Subcutaneous abdominal adipose tissue (tissue), 5 donors: ENCODE measurements at regions not wholly inside any gene's neighbourhood (a gene's known extent, or its start where the extent isn't known, plus 50 kb on each side); places are given as distances from the start of the nearest gene placed in this dataset.
A peak's percentile ranks its signal among the peaks of the same experiment; 100 is the strongest.

Experiments used
- H3K27ac ChIP-seq: one replicate; pipeline ENCODE4 v1.7.0; 2013; ENCODE audit warnings: low read depth, mild to moderate bottlenecking, inconsistent platforms, low read length, moderate library complexity
- H3K27me3 ChIP-seq, 5 donors: one replicate each; pipeline ENCODE4 v1.7.0; 2013; ENCODE audit warnings: low read length in 5 of 5, inconsistent platforms in 1 of 5; ENCODE audit not compliant: control insufficient read depth in 5 of 5, insufficient read depth in 4 of 5
- H3K36me3 ChIP-seq, 5 donors: one replicate each; pipeline ENCODE4 v1.7.0; 2013; ENCODE audit warnings: low read length in 5 of 5; ENCODE audit not compliant: control insufficient read depth in 5 of 5, insufficient read depth in 5 of 5
- H3K4me1 ChIP-seq, 5 donors: one replicate each; pipeline ENCODE4 v1.7.0; 2013; ENCODE audit warnings: low read length in 5 of 5, mild to moderate bottlenecking in 3 of 5, moderate library complexity in 1 of 5; ENCODE audit not compliant: control insufficient read depth in 5 of 5, insufficient read depth in 5 of 5
- H3K4me3 ChIP-seq, 5 donors: one replicate each; pipeline ENCODE4 v1.7.0; 2013; ENCODE audit warnings: low read length in 5 of 5, low read depth in 1 of 5
- H3K9ac ChIP-seq, 5 donors: one replicate each; pipeline ENCODE4 v1.7.0; 2013; ENCODE audit warnings: low read length in 5 of 5, mild to moderate bottlenecking in 4 of 5, moderate library complexity in 3 of 5
- H3K9me3 ChIP-seq, 5 donors: one replicate each; pipeline ENCODE4 v1.7.0; 2013; ENCODE audit warnings: low read length in 5 of 5; ENCODE audit not compliant: control insufficient read depth in 5 of 5
- donor health status: healthy.
- donor health status: healthy.
- donor health status: healthy.
- donor health status: healthy.
- donor health status: healthy.

GRCh38 chr17:53176629-53177028 is 646.1 kb upstream of the KIF2B start:
- H3K36me3 ChIP-seq, result no peaks in the 10 kb centered on the region
- no peak overlapping the region for H3K27ac ChIP-seq
- H3K4me3 ChIP-seq, result no peak overlapping the region
- no peaks in the 10 kb centered on the region for H3K4me1 ChIP-seq
- H3K9ac ChIP-seq, result no peak overlapping the region
- H3K27me3 ChIP-seq, result no peaks in the 10 kb centered on the region
- peaks cover 0 to 7% (median 0%) of the 10 kb centered on the region in 5 donors for H3K9me3 ChIP-seq

GRCh38 chr17:53168413-53168812 is 654.3 kb upstream of the KIF2B start:
- Histone ChIP-seq H3K4me3 (no peak overlapping the region), H3K4me1 (no peaks in the 10 kb centered on the region), H3K9ac (no peak overlapping the region), H3K27ac (no peak overlapping the region), H3K27me3 (no peaks in the 10 kb centered on the region), H3K36me3 (no peaks in the 10 kb centered on the region), H3K9me3 (no peaks in the 10 kb centered on the region)

- Histone ChIP-seq H3K4me1 (no peaks in the 10 kb centered on the region), H3K4me3 (no peak overlapping the region), H3K27ac (no peak overlapping the region), H3K36me3 (no peaks in the 10 kb centered on the region), H3K27me3 (no peaks in the 10 kb centered on the region), H3K9ac (no peak overlapping the region), H3K9me3 (no peaks in the 10 kb centered on the region)
Measured at GRCh38 chr17:53166731-53167130, 656.0 kb upstream of the KIF2B start.

- H3K9me3 ChIP-seq, result no peaks in the 10 kb centered on the region
- H3K27me3 ChIP-seq, result no peaks in the 10 kb centered on the region
- H3K4me3 ChIP-seq, result no peak overlapping the region
- no peak overlapping the region for H3K9ac ChIP-seq
- no peaks in the 10 kb centered on the region for H3K36me3 ChIP-seq
- no peaks in the 10 kb centered on the region for H3K4me1 ChIP-seq
- no peak overlapping the region for H3K27ac ChIP-seq
Measured at GRCh38 chr17:53150101-53150698, 672.5 kb upstream of the KIF2B start.

- H3K27me3 ChIP-seq, result no peaks in the 10 kb centered on the region
- no peaks in the 10 kb centered on the region for H3K36me3 ChIP-seq
- no peak overlapping the region for H3K9ac ChIP-seq
- H3K9me3 ChIP-seq, result no peaks in the 10 kb centered on the region
- no peak overlapping the region for H3K4me3 ChIP-seq
- H3K27ac ChIP-seq, result no peak overlapping the region
- no peaks in the 10 kb centered on the region for H3K4me1 ChIP-seq
Measured at GRCh38 chr17:53149316-53149715, 673.4 kb upstream of the KIF2B start.

GRCh38 chr17:53148058-53148457 is 674.7 kb upstream of the KIF2B start:
- no peaks in the 10 kb centered on the region for H3K27me3 ChIP-seq
- no peak overlapping the region for H3K27ac ChIP-seq
- H3K9ac ChIP-seq, result no peak overlapping the region
- no peaks in the 10 kb centered on the region for H3K9me3 ChIP-seq
- H3K36me3 ChIP-seq, result no peaks in the 10 kb centered on the region
- peaks cover 0 to 3% (median under 1%) of the 10 kb centered on the region in 5 donors for H3K4me1 ChIP-seq
- no peak overlapping the region for H3K4me3 ChIP-seq

- Histone ChIP-seq H3K9ac (no peak overlapping the region), H3K9me3 (no peaks in the 10 kb centered on the region), H3K4me1 (peaks cover 0 to 14% (median 10%) of the 10 kb centered on the region in 5 donors), H3K27me3 (no peaks in the 10 kb centered on the region), H3K36me3 (no peaks in the 10 kb centered on the region), H3K4me3 (peak overlapping the region in 2 of 5 donors; percentile 9 to 29), H3K27ac (no peak overlapping the region)
Measured at GRCh38 chr17:53142890-53143289, 679.8 kb upstream of the KIF2B start.

- no peak overlapping the region for H3K4me3 ChIP-seq
- no peaks in the 10 kb centered on the region for H3K27me3 ChIP-seq
- H3K9ac ChIP-seq, result no peak overlapping the region
- no peak overlapping the region for H3K27ac ChIP-seq
- H3K9me3 ChIP-seq, result no peaks in the 10 kb centered on the region
- H3K36me3 ChIP-seq, result no peaks in the 10 kb centered on the region
- H3K4me1 ChIP-seq, result peaks cover 0 to 25% (median 22%) of the 10 kb centered on the region in 5 donors
Measured at GRCh38 chr17:53141731-53142130, 681.0 kb upstream of the KIF2B start.

- Histone ChIP-seq H3K9ac (no peak overlapping the region), H3K4me1 (peaks cover 0 to 30% (median 26%) of the 10 kb centered on the region in 5 donors), H3K27ac (no peak overlapping the region), H3K9me3 (no peaks in the 10 kb centered on the region), H3K4me3 (no peak overlapping the region), H3K36me3 (no peaks in the 10 kb centered on the region), H3K27me3 (no peaks in the 10 kb centered on the region)
Measured at GRCh38 chr17:53141280-53141679, 681.4 kb upstream of the KIF2B start.

GRCh38 chr17:53137869-53138268 is 684.9 kb upstream of the KIF2B start:
- H3K9me3 ChIP-seq, result no peaks in the 10 kb centered on the region
- H3K4me3 ChIP-seq, result no peak overlapping the region
- H3K27me3 ChIP-seq, result no peaks in the 10 kb centered on the region
- peaks cover 0 to 30% (median 27%) of the 10 kb centered on the region in 5 donors for H3K4me1 ChIP-seq
- no peaks in the 10 kb centered on the region for H3K36me3 ChIP-seq
- no peak overlapping the region for H3K9ac ChIP-seq
- no peak overlapping the region for H3K27ac ChIP-seq
